Stimulated activated effector memory CD8-positive, alpha-beta T cell treated with anti-CD3 and anti-CD28 coated beads, Interleukin-12 subunit alpha, Interleukin-12 subunit beta, amount 100 ng/mL, for 72 hours (primary cell): ENCODE measurements at regions not wholly inside any gene's neighbourhood (a gene's known extent, or its start where the extent isn't known, plus 50 kb on each side); places are given as distances from the start of the nearest gene placed in this dataset.

ENCODE experiments used
- ATAC-seq: fragments of 150-1000 bp; cut with Tn5 transposase; 2 replicates; pipeline ENCODE4 v1.10.0; 2021
- DNase-seq, 2 donors: peaks; one replicate each; pipeline ENCODE4 v3.0.0; 2021 to 2022; ENCODE audit warnings: low spot score in 2 of 2
- H3K27ac Mint-ChIP-seq: one replicate; pipeline ENCODE4 v1.8.0; 2022; ENCODE audit warnings: mild to moderate bottlenecking, mixed read lengths
- H3K36me3 Mint-ChIP-seq: one replicate; pipeline ENCODE4 v1.8.0; 2022; ENCODE audit warnings: mild to moderate bottlenecking, mixed read lengths
- H3K4me1 Mint-ChIP-seq: one replicate; pipeline ENCODE4 v1.8.0; 2022; ENCODE audit warnings: mixed read lengths
- H3K4me3 Mint-ChIP-seq: one replicate; pipeline ENCODE4 v1.8.0; 2022; ENCODE audit warnings: mild to moderate bottlenecking, mixed read lengths
- H3K9me3 Mint-ChIP-seq: one replicate; pipeline ENCODE4 v1.8.0; 2022; ENCODE audit warnings: mixed read lengths

DNA sequence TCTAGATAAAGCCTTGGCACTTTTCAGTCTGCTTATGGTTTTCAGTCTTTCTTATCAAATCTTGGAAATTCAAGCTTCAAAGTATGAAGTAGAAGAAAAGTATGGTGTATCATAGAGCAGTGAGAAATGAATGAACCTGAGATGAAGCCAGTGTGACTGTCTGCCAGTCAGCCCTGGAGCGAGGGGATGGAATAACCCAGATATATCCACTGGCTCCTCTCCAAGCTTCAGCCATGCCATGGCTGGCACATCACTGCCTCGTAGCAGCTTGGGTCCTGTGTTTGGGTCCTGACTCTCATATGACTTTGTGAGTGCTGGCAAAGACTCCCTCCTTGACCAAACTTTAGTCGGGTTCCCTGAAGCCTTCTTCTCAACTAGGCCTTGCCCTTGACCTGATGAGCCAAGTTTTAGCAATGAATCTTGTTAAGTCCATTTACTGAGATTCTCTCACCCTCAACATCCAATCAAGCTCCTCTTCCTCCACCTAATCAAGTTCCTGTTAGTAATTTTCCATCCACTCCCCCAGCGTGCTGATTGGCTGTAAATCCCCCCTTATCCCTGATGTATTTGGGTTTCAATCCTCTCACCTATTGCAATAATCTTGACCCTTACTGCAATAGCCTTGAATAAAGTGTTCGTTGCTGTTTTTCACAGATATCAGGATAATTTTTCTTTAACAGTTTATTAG, 62.5 kb upstream of the PRDX6 start:
- H3K4me1 Mint-ChIP-seq = peaks cover 46% of the 10 kb centered on the region
- no peaks in the 10 kb centered on the region for H3K9me3 Mint-ChIP-seq
- H3K27ac Mint-ChIP-seq = peak overlapping the region; percentile 26
- no peak overlapping the region for H3K4me3 Mint-ChIP-seq
- H3K36me3 Mint-ChIP-seq = peaks cover 14% of the 10 kb centered on the region
- DNase-seq = no peak
- ATAC-seq = no peak

DNA sequence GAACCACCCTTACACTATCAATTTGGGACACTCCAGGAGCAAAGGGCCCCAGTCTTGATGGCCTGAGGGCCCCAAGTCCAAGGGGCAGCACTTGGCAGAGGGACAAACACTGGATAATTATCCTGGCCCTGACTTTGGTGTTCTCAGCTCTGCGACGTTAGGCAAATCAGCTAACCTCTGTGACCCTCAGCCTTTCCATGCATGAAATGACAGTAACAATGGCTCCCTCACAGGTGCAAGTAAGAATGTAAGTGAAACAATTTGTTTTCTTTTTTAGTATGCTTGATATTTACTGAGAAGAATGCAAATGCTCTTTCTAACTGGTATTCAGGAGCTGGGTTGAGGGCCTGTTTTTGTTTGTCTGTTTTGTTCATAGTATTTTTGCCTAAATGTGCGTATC, 61.6 kb upstream of the PRDX6 start:
- Mint-ChIP-seq H3K4me3 (no peak overlapping the region), H3K4me1 (peaks cover 46% of the 10 kb centered on the region), H3K27ac (peak overlapping the region; percentile 6), H3K36me3 (peaks cover 20% of the 10 kb centered on the region), H3K9me3 (no peaks in the 10 kb centered on the region)
- DNase-seq (no peak), ATAC-seq (no peak)

DNA sequence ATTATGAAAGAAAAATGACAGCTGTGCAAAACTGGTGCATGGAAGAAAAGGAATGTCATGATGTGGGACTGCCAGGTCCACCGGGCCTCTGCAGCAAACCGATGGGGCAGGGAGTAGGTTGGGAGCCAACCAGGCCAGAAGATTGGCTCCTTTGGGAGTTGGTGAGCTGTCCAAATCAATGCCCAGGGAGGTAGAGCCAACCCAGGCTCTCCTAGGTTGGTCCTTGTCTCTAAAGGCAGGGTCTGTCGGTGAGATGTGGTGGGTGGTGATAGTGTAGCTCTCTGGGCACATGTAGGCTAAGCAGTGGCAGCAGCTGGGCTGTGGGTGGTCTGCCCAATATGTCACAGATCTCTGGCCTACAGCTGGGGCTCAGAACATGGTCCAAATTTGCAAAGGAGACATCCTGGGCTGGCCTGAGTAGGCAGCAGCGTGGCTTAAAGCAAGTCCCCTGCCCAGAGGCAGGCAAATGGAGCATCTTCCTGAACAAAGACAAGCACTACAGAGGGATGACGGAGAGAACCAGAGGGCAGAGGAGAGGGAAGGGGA, 61.2 kb upstream of the PRDX6 start:
- Mint-ChIP-seq H3K27ac (peak overlapping the region; percentile 6), H3K36me3 (peaks cover 20% of the 10 kb centered on the region), H3K4me1 (peaks cover 41% of the 10 kb centered on the region), H3K4me3 (no peak overlapping the region), H3K9me3 (no peaks in the 10 kb centered on the region)
- no peak for ATAC-seq
- no peak for DNase-seq

DNA sequence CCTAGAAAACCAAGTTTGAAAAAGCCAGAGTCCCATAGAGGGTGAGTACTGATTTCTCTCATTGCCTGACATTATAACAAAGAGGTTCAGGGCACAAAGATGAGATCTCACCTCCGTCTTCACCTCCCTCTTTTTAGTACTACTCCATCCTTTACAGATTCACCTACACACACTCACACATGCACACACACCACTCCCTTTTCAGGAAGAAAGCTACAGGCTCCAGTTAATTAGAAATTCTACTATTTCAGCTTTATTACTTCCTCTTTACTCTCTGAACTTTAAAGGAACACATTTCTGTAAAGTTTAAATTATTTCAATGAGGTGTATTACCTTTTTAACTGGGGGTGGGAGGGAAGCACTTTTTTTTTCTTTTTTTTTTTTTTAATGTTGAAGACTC, 59.6 kb upstream of the PRDX6 start:
- DNase-seq = no peak
- ATAC-seq = no peak
- peaks cover 39% of the 10 kb centered on the region for H3K4me1 Mint-ChIP-seq
- H3K27ac Mint-ChIP-seq = no peak overlapping the region
- peaks cover 20% of the 10 kb centered on the region for H3K36me3 Mint-ChIP-seq
- no peaks in the 10 kb centered on the region for H3K9me3 Mint-ChIP-seq
- H3K4me3 Mint-ChIP-seq = no peak overlapping the region

DNA sequence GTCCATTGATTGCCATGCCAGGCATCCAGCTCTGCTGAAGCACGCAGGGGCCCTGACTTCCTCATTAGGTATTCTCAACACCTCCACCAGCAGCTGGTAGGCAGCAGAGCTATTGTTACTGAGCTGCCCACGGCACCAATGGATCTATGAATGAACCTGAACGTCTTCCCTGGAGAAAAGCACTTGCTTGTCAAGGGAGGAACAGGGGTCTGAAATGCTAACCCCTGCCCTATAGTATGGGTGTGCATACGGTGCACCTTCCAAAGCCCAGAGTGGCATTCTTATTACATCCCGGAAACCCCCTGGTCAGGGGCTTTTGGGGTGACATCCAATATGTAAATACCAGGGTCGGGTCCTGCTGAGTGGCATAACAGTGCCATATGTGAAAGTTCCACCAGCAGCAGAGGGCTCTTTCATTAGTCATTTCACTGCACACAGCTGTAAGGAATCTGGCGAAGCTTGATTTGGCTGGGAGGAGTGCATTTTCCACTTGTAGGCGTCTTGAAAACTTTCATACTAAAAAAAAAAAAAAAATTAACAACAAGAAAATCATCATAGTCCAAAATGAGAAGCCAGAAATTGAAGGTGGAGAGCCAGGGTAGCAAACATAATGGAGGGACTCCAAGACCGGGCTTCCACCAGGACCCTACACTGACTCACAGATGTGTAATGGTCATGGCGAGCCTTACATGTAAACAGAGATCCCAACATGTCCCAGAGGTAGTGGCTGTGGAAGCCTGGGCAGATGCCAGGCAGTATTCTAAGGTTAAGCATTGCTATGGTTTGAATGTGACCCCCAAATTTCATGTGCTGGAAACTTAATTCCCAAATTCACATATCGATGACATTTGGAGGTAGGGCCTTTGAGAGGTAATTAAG, 58.8 kb upstream of the PRDX6 start:
- Mint-ChIP-seq H3K27ac (peak overlapping the region; percentile 27), H3K4me1 (peaks cover 33% of the 10 kb centered on the region), H3K36me3 (peaks cover 25% of the 10 kb centered on the region), H3K4me3 (no peak overlapping the region), H3K9me3 (no peaks in the 10 kb centered on the region)
- DNase-seq = no peak
- peak; percentile 35 for ATAC-seq

DNA sequence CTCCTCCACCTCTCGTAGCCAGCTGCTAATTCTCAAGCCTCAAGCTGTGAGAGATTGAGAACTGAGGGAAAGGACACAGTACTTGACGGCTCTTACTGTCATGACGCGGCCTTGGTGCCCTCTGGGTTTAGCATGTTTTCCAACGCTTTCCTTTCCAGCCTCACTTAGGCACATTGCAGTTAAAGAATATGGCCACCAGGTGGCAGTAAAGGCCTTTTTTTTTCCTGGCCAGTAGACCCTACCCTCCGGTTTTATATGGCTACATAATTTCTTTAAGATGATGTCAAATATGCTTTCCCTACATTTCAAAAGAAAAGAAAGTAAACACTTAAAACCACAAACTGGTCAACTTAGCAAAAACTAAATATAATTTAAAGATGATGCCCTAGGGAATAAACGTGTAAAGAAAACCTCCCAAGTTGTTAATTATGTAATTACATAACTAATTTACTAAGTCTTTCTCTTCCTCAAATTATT, 56.8 kb upstream of the PRDX6 start:
- no peak overlapping the region for H3K27ac Mint-ChIP-seq
- no peaks in the 10 kb centered on the region for H3K9me3 Mint-ChIP-seq
- no peak overlapping the region for H3K4me3 Mint-ChIP-seq
- peak; percentile 79 for ATAC-seq
- peaks cover 27% of the 10 kb centered on the region for H3K36me3 Mint-ChIP-seq
- peaks cover 18% of the 10 kb centered on the region for H3K4me1 Mint-ChIP-seq
- DNase-seq = peak; percentile 42 to 78

DNA sequence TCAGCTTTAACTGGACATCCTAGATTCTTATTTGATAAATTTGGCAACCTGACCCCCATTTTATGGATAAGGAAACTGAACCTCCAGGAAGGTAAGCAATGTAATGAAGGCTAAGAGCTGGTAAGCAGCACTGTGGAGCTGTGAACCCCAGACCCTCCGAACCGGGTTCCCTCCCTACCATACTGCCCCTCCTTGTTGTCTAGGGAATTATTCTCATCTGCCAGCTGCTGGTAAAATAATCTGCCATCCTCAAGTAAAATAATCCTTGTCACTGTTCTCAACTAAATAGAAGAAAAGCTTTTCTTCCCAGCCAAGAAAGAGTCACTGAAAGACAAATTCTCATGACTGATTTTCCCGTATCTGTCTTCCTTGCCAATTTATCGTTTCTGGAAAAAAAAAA, 55.8 kb upstream of the PRDX6 start:
- Mint-ChIP-seq H3K4me1 (peaks cover 9% of the 10 kb centered on the region), H3K27ac (no peak overlapping the region), H3K36me3 (peaks cover 27% of the 10 kb centered on the region)

DNA sequence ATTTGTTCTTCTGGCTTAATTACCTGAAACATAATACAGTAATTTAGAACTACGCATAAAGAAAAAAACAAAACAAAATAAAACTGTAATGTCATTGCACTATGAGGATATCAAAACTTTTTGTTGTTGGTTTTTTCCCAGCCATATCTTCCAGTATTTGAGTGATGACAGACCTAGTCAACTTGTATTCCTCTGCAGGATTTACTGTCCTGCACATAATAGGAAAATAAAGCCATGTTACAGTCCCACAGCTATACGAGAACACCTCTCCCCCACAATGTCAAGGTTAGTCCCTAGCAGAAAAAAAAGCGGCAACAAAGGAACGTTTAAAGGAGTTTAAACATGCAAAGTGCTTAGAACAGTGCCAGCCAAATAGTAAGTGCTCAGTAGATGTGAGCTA, 55.3 kb upstream of the PRDX6 start:
- H3K27ac Mint-ChIP-seq = no peak overlapping the region
- no peak for ATAC-seq
- no peak for DNase-seq
- no peaks in the 10 kb centered on the region for H3K9me3 Mint-ChIP-seq
- H3K4me1 Mint-ChIP-seq = peaks cover 9% of the 10 kb centered on the region
- peaks cover 27% of the 10 kb centered on the region for H3K36me3 Mint-ChIP-seq
- H3K4me3 Mint-ChIP-seq = no peak overlapping the region

More for the DNA sequence above, 55.8 kb upstream of the PRDX6 start:
- Mint-ChIP-seq H3K9me3 (no peaks in the 10 kb centered on the region), H3K4me3 (no peak overlapping the region)
- DNase-seq (no peak), ATAC-seq (no peak)

DNA sequence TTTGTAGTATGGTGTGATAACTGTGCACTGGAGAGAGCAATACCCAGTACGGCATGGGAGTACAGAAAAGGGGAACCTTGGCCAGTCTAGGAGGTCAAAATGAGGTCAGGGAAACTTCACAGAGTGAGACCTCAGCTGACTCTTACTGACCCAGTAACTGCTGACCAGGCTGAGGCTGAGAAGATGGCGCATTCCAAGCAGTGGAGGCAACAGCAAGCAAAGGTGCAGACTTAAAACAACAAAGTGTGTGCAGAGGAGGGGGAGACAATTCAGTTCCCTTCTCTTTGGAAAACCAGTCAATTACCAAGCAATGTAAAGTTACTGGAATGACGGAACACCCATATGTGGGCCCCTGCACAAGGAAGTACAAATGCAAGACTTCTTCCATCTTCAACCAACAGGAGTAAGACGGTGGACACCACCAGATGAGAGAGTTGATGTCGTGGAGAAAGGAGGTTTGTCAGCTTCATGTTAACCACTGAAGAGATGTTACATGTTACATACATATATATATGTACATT, 54.6 kb upstream of the PRDX6 start:
- DNase-seq (no peak), ATAC-seq (no peak)
- Mint-ChIP-seq H3K4me3 (no peak overlapping the region), H3K27ac (no peak overlapping the region), H3K36me3 (peaks cover 27% of the 10 kb centered on the region), H3K4me1 (peaks cover 9% of the 10 kb centered on the region), H3K9me3 (no peaks in the 10 kb centered on the region)

DNA sequence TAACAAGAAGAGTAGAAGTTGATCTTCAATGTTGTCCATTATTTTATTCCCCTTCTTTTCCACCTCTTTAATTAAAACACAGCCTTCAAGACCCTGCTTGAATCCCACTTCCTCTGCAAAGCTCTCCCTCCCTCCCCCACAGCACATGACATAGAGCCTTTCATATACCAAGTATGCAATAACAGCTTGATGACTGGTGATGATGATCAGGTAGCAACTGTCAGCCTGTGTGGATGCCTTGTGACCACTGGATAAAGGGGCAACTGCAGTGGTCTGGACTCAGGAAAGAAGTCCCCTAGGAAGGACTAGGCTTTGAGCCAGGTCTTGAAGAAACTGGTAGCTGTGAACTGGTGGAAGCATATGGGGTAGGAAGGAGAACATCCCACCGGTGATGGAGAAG, 53.8 kb upstream of the PRDX6 start:
- Mint-ChIP-seq H3K27ac (peak overlapping the region; percentile 48), H3K9me3 (no peaks in the 10 kb centered on the region), H3K4me1 (peaks cover 9% of the 10 kb centered on the region), H3K36me3 (peaks cover 19% of the 10 kb centered on the region), H3K4me3 (no peak overlapping the region)
- no peak for ATAC-seq
- no peak for DNase-seq

DNA sequence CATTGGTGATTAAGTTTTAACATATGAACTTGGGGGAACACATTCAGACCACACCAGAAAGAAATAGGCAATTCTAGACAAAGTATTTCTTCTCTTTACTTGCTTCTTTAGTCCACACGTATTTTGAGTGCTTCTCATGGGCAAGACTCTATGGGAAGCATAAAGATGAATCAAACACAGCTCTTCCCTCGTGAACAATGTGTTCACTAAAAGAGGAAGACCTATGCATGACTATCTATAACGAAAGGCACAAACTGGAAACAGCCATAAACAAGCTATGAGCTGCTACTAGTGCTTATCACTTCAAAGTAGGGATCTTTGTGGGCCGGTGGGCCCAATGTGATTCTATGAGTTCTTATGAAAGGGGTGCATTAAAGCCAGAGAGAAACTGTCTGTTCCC, 53.0 kb upstream of the PRDX6 start:
- Mint-ChIP-seq H3K4me1 (peaks cover 11% of the 10 kb centered on the region), H3K4me3 (no peak overlapping the region), H3K36me3 (peaks cover 14% of the 10 kb centered on the region), H3K9me3 (no peaks in the 10 kb centered on the region), H3K27ac (no peak overlapping the region)
- no peak for DNase-seq
- no peak for ATAC-seq

DNA sequence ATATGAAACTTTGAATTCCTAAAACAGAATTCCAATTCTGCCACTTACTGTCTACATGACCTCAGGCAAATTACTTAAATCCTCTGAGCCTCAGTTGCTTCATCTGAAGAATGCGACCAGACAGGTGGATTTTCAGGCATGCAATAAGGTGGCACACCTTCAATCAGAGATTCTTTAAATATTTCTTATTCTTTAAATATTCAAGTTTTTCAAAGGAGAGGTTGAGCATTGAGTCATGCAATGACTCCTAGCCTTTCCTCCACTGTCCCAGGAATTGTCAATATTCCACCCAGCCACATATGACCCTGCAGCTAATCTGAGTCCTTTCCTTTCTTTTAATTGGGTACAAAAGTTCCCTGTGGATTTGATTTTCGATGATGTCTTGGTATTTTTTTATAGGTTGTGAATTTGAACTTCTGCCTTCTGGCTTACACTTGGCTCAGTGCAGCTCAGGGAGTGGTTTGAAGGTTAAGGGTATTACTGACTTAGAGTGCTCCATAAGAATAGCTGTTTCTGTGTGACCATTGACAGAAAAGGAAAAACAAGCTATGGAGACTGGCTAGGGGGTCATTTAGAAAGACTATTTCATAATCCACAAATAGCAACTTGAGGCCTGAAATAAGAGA, 52.2 kb upstream of the PRDX6 start:
- ATAC-seq (no peak), DNase-seq (no peak)
- no peak overlapping the region for H3K4me3 Mint-ChIP-seq
- peaks cover 11% of the 10 kb centered on the region for H3K36me3 Mint-ChIP-seq
- H3K9me3 Mint-ChIP-seq = no peaks in the 10 kb centered on the region
- peaks cover 15% of the 10 kb centered on the region for H3K4me1 Mint-ChIP-seq
- H3K27ac Mint-ChIP-seq = no peak overlapping the region

DNA sequence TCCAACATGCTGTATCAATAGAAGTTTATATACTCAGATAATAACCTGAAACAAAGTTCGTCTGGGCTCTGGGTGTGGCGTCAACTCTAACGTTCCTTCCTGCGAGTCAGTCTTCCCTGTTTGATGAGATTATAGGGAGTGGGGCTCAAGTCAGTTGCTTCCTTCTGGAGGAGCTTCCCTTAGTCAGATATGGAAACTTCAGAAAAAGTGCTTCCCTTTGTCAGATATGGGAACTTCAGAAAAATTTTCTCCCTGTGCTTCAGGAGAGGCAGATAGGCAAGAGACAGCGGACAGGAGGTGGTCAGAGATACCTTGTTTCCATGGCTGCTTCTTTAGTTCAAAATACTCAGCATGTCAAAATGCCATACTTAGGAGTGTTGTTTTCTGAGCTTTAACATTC, 51.1 kb upstream of the PRDX6 start:
- H3K9me3 Mint-ChIP-seq = no peaks in the 10 kb centered on the region
- no peak overlapping the region for H3K27ac Mint-ChIP-seq
- ATAC-seq (no peak), DNase-seq (peak in 1 of 2 donors; percentile 17)
- peaks cover 16% of the 10 kb centered on the region for H3K4me1 Mint-ChIP-seq
- peaks cover 7% of the 10 kb centered on the region for H3K36me3 Mint-ChIP-seq
- H3K4me3 Mint-ChIP-seq = no peak overlapping the region

DNA sequence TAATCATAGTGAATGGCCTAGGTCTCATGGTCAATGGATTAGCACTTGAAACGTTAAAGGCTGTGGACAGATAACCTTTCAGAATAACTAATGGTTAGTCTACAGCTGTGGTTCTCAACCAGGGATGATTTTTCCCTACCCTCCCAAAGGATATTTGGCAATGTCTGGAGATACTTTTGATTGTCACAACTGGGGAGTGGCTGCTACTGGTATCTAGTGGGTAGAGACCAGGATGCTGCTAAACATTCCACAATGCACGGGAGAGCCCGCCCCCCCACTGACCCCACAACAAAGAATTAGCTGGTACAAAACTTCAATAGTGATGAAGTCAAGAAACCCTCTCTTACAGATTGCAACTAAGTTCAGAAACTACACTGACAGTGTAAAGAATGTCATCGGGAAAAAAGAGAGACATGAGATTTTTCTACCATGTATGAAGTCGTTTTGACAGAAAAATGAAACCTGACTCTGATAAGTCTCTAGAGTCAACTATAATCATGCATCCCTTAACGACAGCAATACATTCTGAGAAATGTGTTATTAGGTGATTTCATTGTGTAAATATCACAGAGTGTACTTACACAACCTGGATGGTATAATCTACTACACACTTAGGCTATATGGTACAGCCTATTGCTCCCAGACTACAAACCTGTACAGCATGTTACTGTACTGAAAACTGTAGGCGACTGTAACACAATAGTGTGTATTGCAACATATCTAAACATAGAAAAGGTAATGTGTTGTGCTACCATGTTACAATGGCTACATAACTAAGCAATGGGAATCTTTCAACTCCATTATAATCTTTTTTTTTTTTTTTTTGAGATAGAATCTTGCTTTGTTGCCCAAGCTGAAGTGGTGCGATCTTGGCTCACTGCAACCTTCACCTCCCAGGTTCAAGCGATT, 49.7 kb upstream of the PRDX6 start:
- Mint-ChIP-seq H3K9me3 (no peaks in the 10 kb centered on the region), H3K4me1 (peaks cover 16% of the 10 kb centered on the region)
- no peak for ATAC-seq

More for the DNA sequence above, 49.7 kb upstream of the PRDX6 start:
- H3K36me3 Mint-ChIP-seq = peaks cover 7% of the 10 kb centered on the region
- no peak overlapping the region for H3K27ac Mint-ChIP-seq
- H3K4me3 Mint-ChIP-seq = no peak overlapping the region
- DNase-seq = no peak
